DMS53 treated with DMSO at 0.1 percent for 48 hours (cell line): ENCODE measurements at regions not wholly inside any gene's neighbourhood (a gene's known extent, or its start where the extent isn't known, plus 50 kb on each side); places are given as distances from the start of the nearest gene placed in this dataset.

Experiments used
- DNase-seq: peaks from one replicate; lab custom pipeline; 2025; ENCODE audit not compliant: unreplicated experiment; lab: John Stamatoyannopoulos, UW

DNA sequence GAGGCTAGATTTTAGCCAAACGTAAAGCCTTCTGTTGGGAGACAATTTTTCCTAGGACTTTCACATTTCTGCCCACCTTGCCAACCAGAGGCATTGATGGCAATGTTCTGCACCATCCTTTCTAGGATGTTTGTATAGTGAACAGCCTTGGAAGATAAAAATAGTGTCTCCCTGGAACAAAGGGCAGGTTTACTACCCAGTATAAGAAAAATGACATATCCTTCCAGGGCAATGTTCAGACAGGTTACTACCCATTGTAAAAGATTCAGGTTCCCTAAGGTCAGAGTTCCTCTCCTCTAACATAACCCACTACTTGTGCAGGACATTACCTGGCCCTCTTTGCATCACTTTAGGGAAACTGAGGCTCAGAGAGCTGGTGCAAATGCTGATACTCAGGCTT is 248.2 kb upstream of the VEPH1 start:
- no peak for DNase-seq

DNA sequence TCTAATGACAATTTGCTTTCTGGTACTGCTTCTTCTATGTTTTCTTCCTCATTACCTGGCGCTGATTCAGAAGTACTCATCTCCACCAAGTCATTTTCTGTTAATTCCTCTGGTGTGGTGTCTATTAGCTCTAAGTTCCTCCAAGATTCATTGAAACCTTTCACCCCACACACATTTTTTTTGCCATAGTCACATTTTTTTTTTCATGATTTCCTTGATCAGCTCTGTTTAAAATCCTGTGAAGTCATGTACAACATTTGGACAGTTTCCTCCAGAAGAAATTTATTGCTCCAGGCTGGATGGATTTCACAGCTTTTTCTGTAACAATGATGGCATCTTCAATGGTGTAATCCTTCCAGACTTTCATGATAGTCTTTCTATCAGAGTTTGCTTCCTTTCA is 243.2 kb upstream of the VEPH1 start:
- DNase-seq: no peak

DNA sequence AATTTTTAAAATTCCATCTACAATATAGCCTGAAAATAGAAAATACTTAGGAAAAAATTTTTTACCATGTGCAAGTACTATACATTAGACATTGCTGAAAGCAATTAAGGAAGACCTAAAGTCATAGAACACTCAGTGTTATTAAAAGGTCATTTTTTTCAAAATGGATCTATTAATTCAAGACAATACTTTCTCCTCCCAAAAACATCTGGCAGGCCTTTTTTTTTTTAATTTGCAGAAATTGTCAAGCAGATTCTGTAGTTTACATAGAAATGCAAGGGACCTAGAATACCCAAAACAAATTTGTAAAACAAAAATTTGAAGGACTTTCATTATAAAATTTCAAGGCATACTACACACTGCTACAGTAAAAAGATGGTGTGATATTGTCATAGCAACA is 238.4 kb upstream of the VEPH1 start:
- DNase-seq: no peak

- no peak for DNase-seq
Measured at GRCh38 chr3:157738441-157738840, 235.2 kb upstream of the VEPH1 start.

GRCh38 chr3:157718800-157719199 is 215.6 kb upstream of the VEPH1 start:
- DNase-seq: no peak

DNA sequence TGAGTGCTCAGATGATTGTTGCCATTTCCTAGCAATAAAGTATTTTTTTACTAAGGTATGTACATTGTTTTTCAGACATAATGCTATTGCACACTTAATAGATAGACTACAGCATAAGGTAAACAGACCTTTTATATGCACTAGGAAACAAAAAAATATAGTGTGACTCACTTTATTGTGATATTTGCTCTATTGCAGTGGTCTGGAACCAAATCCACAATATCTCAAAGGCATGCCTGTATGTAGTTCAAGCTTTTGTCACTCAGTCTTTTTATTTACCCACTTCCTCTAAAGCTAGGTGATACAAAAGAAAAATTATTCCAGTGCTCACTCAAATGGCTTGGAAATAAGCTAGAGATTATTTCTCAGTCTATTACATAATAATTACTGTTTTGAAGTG is 209.9 kb upstream of the VEPH1 start:
- peak; percentile 93 for DNase-seq

- no peak for DNase-seq
Measured at GRCh38 chr3:157705258-157705657, 202.0 kb upstream of the VEPH1 start.

- no peak for DNase-seq
Measured at GRCh38 chr3:157700405-157700804, 197.2 kb upstream of the VEPH1 start.

GRCh38 chr3:157695586-157695985 is 192.4 kb upstream of the VEPH1 start:
- no peak for DNase-seq

DNA sequence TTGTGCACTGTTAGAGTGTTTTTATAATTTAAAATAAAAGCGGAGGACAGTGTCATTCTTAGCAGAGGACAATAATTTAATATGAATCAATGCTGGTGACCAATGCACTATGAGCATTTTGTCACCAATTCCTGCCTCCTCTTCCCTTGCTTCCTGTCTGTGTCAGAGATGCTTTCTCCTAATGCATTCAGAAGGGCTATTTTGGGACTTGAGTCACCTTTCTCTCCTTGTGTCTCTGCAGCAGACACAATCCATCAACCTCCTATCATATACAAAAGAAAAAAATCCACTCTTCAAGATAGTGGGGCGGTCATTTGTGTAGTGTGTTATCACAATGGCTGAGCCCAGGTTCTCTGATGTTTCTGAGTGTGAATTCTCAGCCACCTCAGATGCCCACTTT is 191.9 kb upstream of the VEPH1 start:
- DNase-seq: no peak

- no peak for DNase-seq
Measured at GRCh38 chr3:157693762-157694161, 190.5 kb upstream of the VEPH1 start.

DNA sequence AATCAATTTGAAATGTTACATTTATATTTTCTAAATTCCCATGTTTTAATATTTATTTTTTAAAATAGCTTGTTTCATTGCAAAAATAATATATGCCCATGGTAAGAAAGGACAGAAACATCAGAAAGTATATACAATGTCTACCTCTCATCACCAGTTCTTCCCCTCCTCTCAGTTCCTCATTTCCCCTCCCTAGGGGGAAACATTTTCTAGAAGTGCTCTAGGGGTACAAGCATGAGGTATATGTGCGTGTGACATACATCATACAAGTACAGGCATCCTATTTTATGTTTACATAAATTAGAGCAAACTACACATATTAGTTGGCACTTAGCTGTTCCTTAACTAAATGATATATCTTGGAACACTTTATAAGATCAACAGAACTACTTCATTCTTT is 189.3 kb upstream of the VEPH1 start:
- no peak for DNase-seq

GRCh38 chr3:157683668-157684067 is 180.5 kb upstream of the VEPH1 start:
- no peak for DNase-seq

DNA sequence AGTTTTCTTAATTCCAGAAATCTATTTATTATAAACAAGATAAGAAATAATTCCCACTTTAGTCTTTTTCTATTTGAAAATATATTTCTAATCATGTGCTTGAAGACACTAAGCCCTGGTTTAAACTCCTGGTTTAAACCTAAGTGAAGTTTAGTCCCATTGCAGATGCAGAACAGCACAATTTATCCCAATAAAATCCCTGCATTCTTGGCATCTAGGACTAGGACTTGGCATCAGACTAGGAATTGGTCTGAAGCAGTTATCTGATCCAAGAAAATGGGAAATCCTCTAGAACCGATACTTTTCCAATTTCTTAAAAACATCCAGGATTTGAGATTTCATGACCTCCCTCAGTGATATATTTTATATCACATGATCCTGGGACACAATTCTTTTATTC is 168.8 kb upstream of the VEPH1 start:
- no peak for DNase-seq

DNA sequence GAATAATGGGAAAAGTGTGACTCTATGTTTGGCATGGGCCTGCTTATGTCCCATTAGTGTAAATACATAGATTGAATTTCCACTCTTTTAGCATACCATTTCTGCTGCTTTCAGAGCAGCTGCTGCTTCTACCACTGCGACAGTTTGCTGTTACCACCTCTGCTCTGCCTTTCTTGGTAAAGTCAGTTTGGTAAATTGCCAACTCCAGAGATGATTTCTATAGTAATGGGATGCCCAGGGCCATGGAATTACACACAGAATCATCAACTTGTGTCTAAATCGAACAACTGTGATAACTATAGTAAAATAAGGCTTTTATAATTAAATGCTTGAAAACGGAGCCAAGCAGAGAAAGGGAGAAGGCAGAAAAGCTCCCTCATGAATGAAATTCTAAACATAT is 168.4 kb upstream of the VEPH1 start:
- no peak for DNase-seq

DNA sequence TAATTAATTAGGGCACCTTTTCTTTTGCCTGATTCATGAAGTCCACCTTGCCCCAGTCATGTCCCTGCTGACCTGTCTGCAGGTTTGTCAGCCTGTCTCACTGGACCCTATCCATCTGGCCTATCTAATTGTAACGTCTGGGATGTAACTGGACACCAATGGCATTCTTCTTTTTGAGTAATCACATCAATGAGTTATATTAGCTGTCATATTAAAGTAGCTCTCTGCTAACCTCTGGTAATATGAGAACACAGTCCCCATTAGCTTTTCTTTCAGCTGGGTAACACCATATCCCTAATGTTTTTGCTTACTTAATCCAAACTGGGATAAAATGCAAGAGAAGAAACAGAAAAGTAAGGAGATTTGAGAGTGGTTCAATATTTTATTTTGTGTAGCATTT is 166.2 kb upstream of the VEPH1 start:
- DNase-seq: no peak

DNA sequence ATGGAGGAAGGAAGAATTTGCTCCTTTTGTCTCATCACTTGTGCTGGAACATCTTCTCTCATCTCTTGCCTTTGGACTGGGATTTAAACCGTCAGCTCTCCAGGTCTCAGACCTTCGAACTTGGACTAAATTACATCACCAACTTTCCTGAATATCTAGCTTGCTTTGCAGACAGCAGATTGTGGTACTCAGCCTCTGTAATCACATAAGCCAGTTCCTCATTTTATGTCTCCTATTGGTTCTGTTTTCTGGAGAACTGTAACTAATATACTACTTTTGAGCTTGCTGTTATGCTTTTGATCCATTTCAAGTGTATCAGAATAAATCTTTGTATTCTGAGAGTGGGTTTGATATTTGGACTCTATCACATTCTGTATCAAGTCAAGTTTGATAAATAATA is 164.3 kb upstream of the VEPH1 start:
- DNase-seq: no peak

GRCh38 chr3:157662171-157662570 is 159.0 kb upstream of the VEPH1 start:
- no peak for DNase-seq

DNA sequence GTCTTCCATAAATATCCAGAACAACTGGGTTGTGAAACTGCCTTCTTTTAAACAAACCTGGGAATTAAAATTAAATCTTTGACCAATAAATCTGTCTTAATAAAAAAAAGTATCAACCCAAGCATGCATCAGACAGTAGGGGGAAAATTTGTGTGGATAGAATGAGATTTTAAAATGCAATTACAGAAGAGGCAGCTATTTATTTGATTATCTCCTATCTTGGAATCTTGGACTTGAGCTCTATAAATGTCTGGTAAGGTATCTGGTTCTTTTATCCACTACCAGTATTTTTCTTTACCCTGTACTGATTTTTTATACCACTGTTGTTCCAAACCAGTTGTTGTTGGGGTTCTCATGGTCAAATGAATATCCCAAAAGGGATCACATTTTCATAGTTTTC is 157.6 kb upstream of the VEPH1 start:
- no peak for DNase-seq

DNA sequence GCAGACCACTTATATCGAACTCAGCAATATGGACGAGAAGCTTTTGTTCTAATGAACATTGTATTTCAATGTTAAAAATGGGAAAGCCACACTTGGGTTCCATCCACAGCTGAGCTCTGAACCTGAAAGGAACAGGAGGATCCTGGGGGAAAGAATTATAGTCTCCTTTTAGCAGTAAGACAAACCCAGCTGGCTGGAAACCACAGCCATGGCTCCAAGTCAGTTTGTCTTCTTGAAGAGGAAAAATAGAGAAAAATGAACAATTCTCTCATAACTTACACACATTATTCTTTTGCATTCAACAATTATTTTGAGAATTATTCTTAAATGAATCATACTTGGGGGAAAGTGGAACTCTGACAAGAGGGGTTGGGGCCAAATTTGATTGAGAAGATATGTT is 149.2 kb upstream of the VEPH1 start:
- DNase-seq: no peak

DNA sequence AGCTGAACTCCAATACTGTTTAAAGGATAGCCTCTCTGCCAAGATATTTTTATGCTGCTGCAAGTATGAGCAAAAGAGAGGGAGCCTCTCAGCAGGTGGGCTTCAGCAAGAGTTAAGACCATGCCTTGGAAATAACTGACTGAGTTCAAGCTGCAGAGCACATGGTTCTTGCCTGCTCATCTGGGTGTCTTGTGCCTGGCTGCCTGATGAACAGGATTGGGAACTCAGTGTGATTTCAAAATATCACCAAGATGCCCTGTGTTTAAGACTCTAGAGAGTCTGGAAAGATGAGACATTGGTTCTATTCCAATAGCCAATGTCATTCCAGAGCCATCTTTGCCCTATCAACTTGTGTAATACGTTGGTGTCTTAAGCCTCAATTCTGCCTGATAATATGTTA is 147.5 kb upstream of the VEPH1 start:
- no peak for DNase-seq

DNA sequence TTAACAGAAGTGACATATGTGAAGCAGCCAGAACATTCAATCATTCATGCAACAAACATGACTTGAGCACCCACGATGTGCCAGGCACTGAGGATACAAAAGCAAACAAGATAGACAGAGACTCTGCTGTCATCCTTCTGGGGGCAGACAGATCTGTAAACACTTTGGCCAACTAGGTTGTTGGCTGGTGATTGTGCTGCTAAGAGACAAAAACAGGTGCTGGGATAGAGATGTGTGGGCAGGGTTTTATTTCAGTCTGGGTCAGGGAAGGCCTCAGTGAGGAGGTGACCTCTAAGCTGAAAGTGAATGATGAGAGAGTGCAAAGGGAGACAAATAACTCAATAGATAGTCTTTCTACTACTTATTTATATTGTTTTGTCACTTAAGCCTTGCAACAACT is 147.0 kb upstream of the VEPH1 start:
- DNase-seq: peak; percentile 10

DNA sequence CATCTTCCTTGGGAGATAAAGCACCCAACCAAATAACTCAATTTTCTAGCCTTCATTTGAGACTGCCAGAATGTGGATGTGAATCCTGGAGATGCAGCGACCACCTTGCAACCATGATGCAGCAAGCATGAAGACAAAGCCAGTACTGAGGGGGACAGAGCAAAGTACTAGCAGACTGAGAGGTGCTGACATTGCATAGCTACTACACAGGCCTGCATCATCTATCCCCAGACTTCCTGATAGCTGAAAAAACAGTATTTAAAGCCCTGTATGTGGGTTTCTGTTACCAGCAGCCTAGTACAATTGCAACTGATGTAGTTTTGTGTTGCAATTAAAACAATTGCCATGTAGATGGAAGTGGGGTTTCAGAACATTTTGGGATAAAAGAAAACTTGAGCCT is 146.3 kb upstream of the VEPH1 start:
- no peak for DNase-seq

DNA sequence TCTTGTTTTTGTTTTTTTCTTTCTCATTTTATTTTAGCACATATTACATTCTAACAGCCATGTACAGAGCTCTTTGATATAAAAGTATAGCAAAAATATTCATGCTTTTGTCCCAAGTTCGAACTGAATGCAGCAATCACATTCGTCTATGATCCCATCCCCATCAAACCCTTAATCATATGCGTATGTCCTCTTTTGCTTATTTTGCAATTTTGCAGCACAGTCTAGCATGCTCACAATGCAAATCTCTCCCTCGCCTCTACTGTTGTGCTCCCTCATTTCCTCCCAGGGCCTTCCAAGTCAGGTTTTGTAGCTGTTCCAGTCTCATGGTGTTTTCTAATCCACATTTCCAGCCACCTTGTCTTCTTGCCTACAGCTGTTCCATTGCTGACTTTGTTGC is 144.6 kb upstream of the VEPH1 start:
- DNase-seq: no peak
